ENCODE measurements at regions not wholly inside any gene's neighbourhood (a gene's known extent, or its start where the extent isn't known, plus 50 kb on each side); places are given as distances from the start of the nearest gene placed in this dataset.

DNA sequence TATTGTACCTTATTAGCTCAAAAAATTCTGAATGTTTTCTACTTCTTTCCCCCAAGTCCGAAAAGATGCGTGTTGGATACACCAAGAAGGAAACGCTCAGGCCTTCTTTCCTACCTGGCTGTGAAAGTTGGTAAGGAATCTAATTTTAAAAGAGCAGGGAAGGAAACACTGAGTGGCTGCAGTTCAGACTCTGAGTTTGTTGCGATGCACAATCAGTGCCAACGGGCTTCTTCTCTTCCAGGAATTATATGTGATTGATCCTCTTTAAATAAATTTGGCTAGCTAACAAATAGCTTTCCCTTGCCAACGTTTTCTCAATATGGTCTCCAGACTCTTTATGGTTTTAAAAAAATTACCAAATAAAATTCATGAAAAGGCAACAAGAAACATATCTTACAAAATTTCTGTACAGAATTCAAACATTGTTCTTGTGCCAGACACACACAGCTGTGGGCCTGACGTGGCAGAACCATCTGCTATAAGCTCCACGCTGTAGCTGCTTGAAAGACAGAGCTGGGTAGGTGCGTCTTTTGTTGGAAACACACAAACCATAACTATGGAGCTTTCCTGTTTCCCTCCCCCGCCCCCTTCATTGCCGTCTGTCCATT, 493.1 kb downstream of the ZNF608 start:
- Histone ChIP-seq H3K79me2 (ENCODE audit: control insufficient read depth, insufficient read depth, low read length, unreplicated experiment) (no peaks in the 10 kb centered on the region), H3K27me3 (ENCODE audit: insufficient read depth, low read length) (no peaks in the 10 kb centered on the region), H3K4me1 (ENCODE audit: control insufficient read depth, insufficient read depth, low read length, unreplicated experiment) (no peaks in the 10 kb centered on the region), H2AFZ (ENCODE audit: low read length, unreplicated experiment) (no peak overlapping the region), H3K36me3 (ENCODE audit: insufficient read depth, low read length) (no peaks in the 10 kb centered on the region), H3K4me3 (ENCODE audit: low read depth, low read length) (no peak overlapping the region), H3K27ac (ENCODE audit: low read depth, low read length) (no peak overlapping the region)

GRCh38 chr5:124252747-124253146, 493.7 kb downstream of the ZNF608 start:
- H3K36me3 ChIP-seq (ENCODE audit: insufficient read depth, low read length) = no peaks in the 10 kb centered on the region
- H3K4me1 ChIP-seq (ENCODE audit: control insufficient read depth, insufficient read depth, low read length, unreplicated experiment) = no peaks in the 10 kb centered on the region
- H3K4me3 ChIP-seq (ENCODE audit: low read depth, low read length) = no peak overlapping the region
- H2AFZ ChIP-seq (ENCODE audit: low read length, unreplicated experiment) = no peak overlapping the region
- H3K27me3 ChIP-seq (ENCODE audit: insufficient read depth, low read length) = no peaks in the 10 kb centered on the region
- no peaks in the 10 kb centered on the region for H3K79me2 ChIP-seq (ENCODE audit: control insufficient read depth, insufficient read depth, low read length, unreplicated experiment)
- no peak overlapping the region for H3K27ac ChIP-seq (ENCODE audit: low read depth, low read length)

DNA sequence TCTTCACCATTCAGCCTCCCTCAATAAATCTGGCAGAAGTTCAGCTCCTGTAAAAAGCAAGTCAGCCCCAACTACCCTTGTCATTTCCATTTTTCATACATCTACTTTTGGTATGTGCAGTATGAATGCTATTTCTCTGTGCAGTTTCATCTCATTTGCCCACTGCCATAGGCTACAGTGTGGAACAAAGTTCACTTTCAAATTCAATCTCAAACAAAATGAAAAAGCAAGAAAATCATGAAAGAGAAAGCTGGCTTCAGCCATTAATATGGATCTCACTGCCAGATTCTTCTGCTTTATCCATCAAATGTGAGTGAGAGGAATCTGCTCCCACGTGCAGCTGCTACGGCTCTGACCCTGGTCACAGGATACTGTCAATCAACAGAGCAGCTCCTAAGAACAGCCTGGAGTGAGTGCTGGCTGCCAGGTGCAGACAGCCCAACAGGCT, 494.2 kb downstream of the ZNF608 start:
- Histone ChIP-seq H3K4me1 (ENCODE audit: control insufficient read depth, insufficient read depth, low read length, unreplicated experiment) (no peaks in the 10 kb centered on the region), H3K4me3 (ENCODE audit: low read depth, low read length) (no peak overlapping the region), H3K27ac (ENCODE audit: low read depth, low read length) (no peak overlapping the region), H3K36me3 (ENCODE audit: insufficient read depth, low read length) (no peaks in the 10 kb centered on the region), H3K27me3 (ENCODE audit: insufficient read depth, low read length) (no peaks in the 10 kb centered on the region), H2AFZ (ENCODE audit: low read length, unreplicated experiment) (no peak overlapping the region), H3K79me2 (ENCODE audit: control insufficient read depth, insufficient read depth, low read length, unreplicated experiment) (no peaks in the 10 kb centered on the region)

- H3K36me3 ChIP-seq (ENCODE audit: insufficient read depth, low read length) = no peaks in the 10 kb centered on the region
Measured at GRCh38 chr5:124245276-124245675, 501.2 kb downstream of the ZNF608 start.

GRCh38 chr5:124240732-124241131, 505.7 kb downstream of the ZNF608 start:
- H2AFZ ChIP-seq (ENCODE audit: low read length, unreplicated experiment) = no peak overlapping the region
- H3K27ac ChIP-seq (ENCODE audit: low read depth, low read length) = no peak overlapping the region

More at GRCh38 chr5:124245276-124245675, 501.2 kb downstream of the ZNF608 start:
- H3K4me3 ChIP-seq (ENCODE audit: low read depth, low read length) = no peak overlapping the region
- no peaks in the 10 kb centered on the region for H3K4me1 ChIP-seq (ENCODE audit: control insufficient read depth, insufficient read depth, low read length, unreplicated experiment)
- no peak overlapping the region for H2AFZ ChIP-seq (ENCODE audit: low read length, unreplicated experiment)
- no peaks in the 10 kb centered on the region for H3K79me2 ChIP-seq (ENCODE audit: control insufficient read depth, insufficient read depth, low read length, unreplicated experiment)
- no peak overlapping the region for H3K27ac ChIP-seq (ENCODE audit: low read depth, low read length)
- no peaks in the 10 kb centered on the region for H3K27me3 ChIP-seq (ENCODE audit: insufficient read depth, low read length)

DNA sequence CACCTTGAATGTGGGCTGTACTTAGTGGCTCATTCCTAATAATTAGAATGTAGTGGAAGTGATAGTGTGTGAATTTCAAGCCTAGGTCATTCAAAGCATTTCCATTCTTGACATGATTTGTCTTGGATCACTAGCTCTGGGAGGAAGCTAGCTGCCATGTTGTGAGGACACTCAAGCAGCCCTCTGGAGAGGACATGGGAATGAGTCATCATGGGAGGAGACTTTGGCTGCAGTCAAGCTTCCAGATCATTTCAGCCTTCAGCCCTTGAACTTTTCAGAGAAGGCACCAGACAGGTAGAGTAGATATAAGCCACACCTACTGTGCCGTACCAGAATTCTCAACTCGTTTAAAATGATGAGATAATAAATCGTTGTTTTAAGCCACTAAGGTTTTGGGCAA, 506.9 kb downstream of the ZNF608 start:
- Histone ChIP-seq H3K27ac (ENCODE audit: low read depth, low read length) (no peak overlapping the region), H3K4me3 (ENCODE audit: low read depth, low read length) (no peak overlapping the region), H2AFZ (ENCODE audit: low read length, unreplicated experiment) (no peak overlapping the region), H3K36me3 (ENCODE audit: insufficient read depth, low read length) (no peaks in the 10 kb centered on the region), H3K4me1 (ENCODE audit: control insufficient read depth, insufficient read depth, low read length, unreplicated experiment) (no peaks in the 10 kb centered on the region), H3K79me2 (ENCODE audit: control insufficient read depth, insufficient read depth, low read length, unreplicated experiment) (no peaks in the 10 kb centered on the region), H3K27me3 (ENCODE audit: insufficient read depth, low read length) (no peaks in the 10 kb centered on the region)

More at GRCh38 chr5:124240732-124241131, 505.7 kb downstream of the ZNF608 start:
- Histone ChIP-seq H3K79me2 (ENCODE audit: control insufficient read depth, insufficient read depth, low read length, unreplicated experiment) (no peaks in the 10 kb centered on the region), H3K4me1 (ENCODE audit: control insufficient read depth, insufficient read depth, low read length, unreplicated experiment) (no peaks in the 10 kb centered on the region), H3K36me3 (ENCODE audit: insufficient read depth, low read length) (no peaks in the 10 kb centered on the region), H3K4me3 (ENCODE audit: low read depth, low read length) (no peak overlapping the region), H3K27me3 (ENCODE audit: insufficient read depth, low read length) (no peaks in the 10 kb centered on the region)

DNA sequence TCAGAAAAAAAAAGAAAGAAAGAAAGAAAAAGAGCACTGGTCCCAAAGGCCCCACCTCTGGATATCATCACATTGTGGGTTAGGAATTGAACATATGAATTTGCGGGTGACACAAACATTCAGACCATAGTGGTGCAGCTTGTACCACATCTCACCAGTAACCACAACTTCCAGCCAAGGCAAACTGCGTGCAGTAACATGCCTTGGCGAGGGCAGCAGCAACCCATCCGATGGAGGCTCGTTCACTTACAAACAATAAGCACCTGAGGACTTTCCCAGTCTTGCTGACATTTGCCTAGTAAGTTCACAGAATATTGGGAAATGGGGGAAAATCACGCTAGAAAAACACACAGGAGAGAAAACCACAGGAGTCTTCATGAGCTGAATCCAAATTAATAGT, 508.1 kb downstream of the ZNF608 start:
- Histone ChIP-seq H3K36me3 (ENCODE audit: insufficient read depth, low read length) (no peaks in the 10 kb centered on the region), H3K27ac (ENCODE audit: low read depth, low read length) (no peak overlapping the region), H2AFZ (ENCODE audit: low read length, unreplicated experiment) (no peak overlapping the region), H3K79me2 (ENCODE audit: control insufficient read depth, insufficient read depth, low read length, unreplicated experiment) (no peaks in the 10 kb centered on the region), H3K27me3 (ENCODE audit: insufficient read depth, low read length) (no peaks in the 10 kb centered on the region), H3K4me1 (ENCODE audit: control insufficient read depth, insufficient read depth, low read length, unreplicated experiment) (no peaks in the 10 kb centered on the region), H3K4me3 (ENCODE audit: low read depth, low read length) (no peak overlapping the region)

DNA sequence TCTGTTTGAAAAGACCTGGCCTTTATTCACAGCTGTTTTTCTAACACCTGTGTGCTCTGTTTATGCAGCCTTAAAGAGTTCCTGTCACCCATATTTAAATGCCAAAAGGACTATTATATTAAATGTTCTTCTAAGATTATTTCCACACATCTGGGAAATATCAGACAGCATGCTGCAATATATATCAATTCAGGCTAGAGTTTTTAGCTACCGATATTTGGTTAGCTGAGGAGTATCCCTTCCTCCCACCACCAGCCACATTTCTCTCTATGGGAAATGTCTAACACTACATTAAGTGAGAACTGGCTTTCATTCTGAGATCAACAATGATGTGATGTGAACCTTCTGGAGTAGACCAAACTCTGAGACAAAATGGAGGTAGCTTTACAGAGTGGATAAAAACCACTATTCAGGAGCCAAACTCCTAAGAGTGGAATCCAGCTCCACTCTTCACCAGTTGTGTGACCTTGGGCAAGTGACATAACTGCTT, 509.2 kb downstream of the ZNF608 start:
- no peak overlapping the region for H3K4me3 ChIP-seq (ENCODE audit: low read depth, low read length)
- H3K79me2 ChIP-seq (ENCODE audit: control insufficient read depth, insufficient read depth, low read length, unreplicated experiment) = no peaks in the 10 kb centered on the region
- H2AFZ ChIP-seq (ENCODE audit: low read length, unreplicated experiment) = no peak overlapping the region
- no peaks in the 10 kb centered on the region for H3K36me3 ChIP-seq (ENCODE audit: insufficient read depth, low read length)
- no peaks in the 10 kb centered on the region for H3K4me1 ChIP-seq (ENCODE audit: control insufficient read depth, insufficient read depth, low read length, unreplicated experiment)
- H3K27ac ChIP-seq (ENCODE audit: low read depth, low read length) = no peak overlapping the region
- H3K27me3 ChIP-seq (ENCODE audit: insufficient read depth, low read length) = no peaks in the 10 kb centered on the region

- no peaks in the 10 kb centered on the region for H3K4me1 ChIP-seq (ENCODE audit: control insufficient read depth, insufficient read depth, low read length, unreplicated experiment)
- no peaks in the 10 kb centered on the region for H3K36me3 ChIP-seq (ENCODE audit: insufficient read depth, low read length)
- H3K27ac ChIP-seq (ENCODE audit: low read depth, low read length) = no peak overlapping the region
- no peak overlapping the region for H3K4me3 ChIP-seq (ENCODE audit: low read depth, low read length)
- no peak overlapping the region for H2AFZ ChIP-seq (ENCODE audit: low read length, unreplicated experiment)
- no peaks in the 10 kb centered on the region for H3K79me2 ChIP-seq (ENCODE audit: control insufficient read depth, insufficient read depth, low read length, unreplicated experiment)
- no peaks in the 10 kb centered on the region for H3K27me3 ChIP-seq (ENCODE audit: insufficient read depth, low read length)
Measured at GRCh38 chr5:124236361-124237205, 509.9 kb downstream of the ZNF608 start.

- H2AFZ ChIP-seq (ENCODE audit: low read length, unreplicated experiment) = no peak overlapping the region
- H3K27ac ChIP-seq (ENCODE audit: low read depth, low read length) = no peak overlapping the region
- H3K79me2 ChIP-seq (ENCODE audit: control insufficient read depth, insufficient read depth, low read length, unreplicated experiment) = no peaks in the 10 kb centered on the region
- H3K36me3 ChIP-seq (ENCODE audit: insufficient read depth, low read length) = no peaks in the 10 kb centered on the region
- H3K27me3 ChIP-seq (ENCODE audit: insufficient read depth, low read length) = no peaks in the 10 kb centered on the region
- no peaks in the 10 kb centered on the region for H3K4me1 ChIP-seq (ENCODE audit: control insufficient read depth, insufficient read depth, low read length, unreplicated experiment)
- H3K4me3 ChIP-seq (ENCODE audit: low read depth, low read length) = no peak overlapping the region
Measured at GRCh38 chr5:124235576-124235975, 510.9 kb downstream of the ZNF608 start.

Data from ACC112 (cell line).